HepG2 (cell line): ENCODE measurements at regions not wholly inside any gene's neighbourhood (a gene's known extent, or its start where the extent isn't known, plus 50 kb on each side); places are given as distances from the start of the nearest gene placed in this dataset.

ENCODE experiments used
- ATAC-seq: fragments of 200-7000 bp; cut with Tn5 transposase; 3 replicates; pipeline ENCODE4 v1.9.1; 2020; ENCODE audit warnings: mild to moderate bottlenecking, moderate library complexity
- BruUV-seq: library from RNA; stranded (reverse); fragments of 400-500 nt; replicated peaks from 2 replicates; lab custom pipeline; 2021; lab: Mats Ljungman, UMichigan
- CTCF ChIA-PET: fragments of 300-600 bp; formaldehyde crosslinking; extraction: SDS; loops from one replicate; lab custom pipeline; 2021; ENCODE audit warnings: low total read pairs, inconsistent platforms, low intra/inter-chr PET ratio; lab: Yijun Ruan, JAX
- POLR2A ChIA-PET: fragments of 350-600 bp; sonication (Branson Sonifier 250); formaldehyde crosslinking; loops from one replicate; lab custom pipeline; 2020; ENCODE audit warnings: antibody characterized with exemption, inconsistent platforms; lab: Yijun Ruan, JAX
- DNase-seq: peaks from one replicate; pipeline ENCODE4 v3.0.0-alpha.2; 2015; ENCODE audit warnings: low spot score
- FAIRE-seq: peaks from 3 replicates; lab custom pipeline; 2011; peaks lifted over from hg19 to GRCh38; lab: Jason Lieb, UNC
- H2AFZ ChIP-seq: one replicate; pipeline ENCODE4 v1.6.1; 2011; ENCODE audit warnings: low read length, inconsistent platforms
- H3K27ac ChIP-seq: fragments of 300-600 bp; 3 replicates; pipeline ENCODE4 v1.8.0; 2011; ENCODE audit warnings: mixed run types, mild to moderate bottlenecking, mixed read lengths, low read length, inconsistent platforms; ENCODE audit not compliant: insufficient read depth; ENCODE audit errors: extremely low read length
- H3K27me3 ChIP-seq, 2 experiments: fragments of 200-600 bp in 1 of 2; 2 replicates in 1 of 2; 3 replicates in 1 of 2; pipeline versions ENCODE4 v1.6.0 to v1.8.0; 2011; ENCODE audit warnings: low read length in 2 of 2, mild to moderate bottlenecking in 2 of 2, moderate library complexity in 2 of 2, inconsistent platforms in 1 of 2; ENCODE audit not compliant: insufficient read depth in 2 of 2, control insufficient read depth in 1 of 2
- H3K36me3 ChIP-seq, 2 experiments: fragments of 200-600 bp in 1 of 2; replicated peaks in 1 of 2; 2 replicates in 1 of 2; 3 replicates in 1 of 2; pipeline versions ENCODE4 v1.5.1 to v1.8.0; 2011; ENCODE audit warnings: low read length in 2 of 2, inconsistent platforms in 1 of 2; ENCODE audit not compliant: insufficient read depth in 2 of 2, control insufficient read depth in 1 of 2
- H3K4me1 ChIP-seq: 2 replicates; pipeline ENCODE4 v1.5.1; 2012; ENCODE audit warnings: low read length, inconsistent platforms; ENCODE audit not compliant: insufficient read depth
- H3K4me2 ChIP-seq: 2 replicates; pipeline ENCODE4 v1.6.0; 2011; ENCODE audit warnings: low read depth, low read length, inconsistent platforms
- H3K4me3 ChIP-seq, 3 experiments: fragments of 200-600 bp in 1 of 3; sonication (generic), shearing (Covaris generic) in 1 of 3; replicated peaks in 1 of 3; 2 replicates each; pipeline ENCODE4 v1.5.1; 2011 to 2016; ENCODE audit warnings: low read length in 3 of 3, inconsistent platforms in 2 of 3, low read depth in 2 of 3, mild to moderate bottlenecking in 2 of 3, control low read depth in 1 of 3, mixed read lengths in 1 of 3; ENCODE audit not compliant: insufficient read depth in 1 of 3
- H3K79me2 ChIP-seq: one replicate; pipeline ENCODE4 v1.6.1; 2011; ENCODE audit warnings: low read length, inconsistent platforms; ENCODE audit not compliant: insufficient read depth
- H3K9ac ChIP-seq: 2 replicates; pipeline ENCODE4 v1.6.0; 2011; ENCODE audit warnings: mild to moderate bottlenecking, low read depth, low read length, inconsistent platforms; ENCODE audit not compliant: insufficient read depth
- H3K9me3 ChIP-seq: 2 replicates; pipeline ENCODE4 v1.5.1; 2012; ENCODE audit warnings: mild to moderate bottlenecking, low read length
- H4K20me1 ChIP-seq: 2 replicates; pipeline ENCODE4 v1.6.0; 2011; ENCODE audit warnings: inconsistent platforms, mild to moderate bottlenecking, low read length, moderate library complexity; ENCODE audit not compliant: insufficient read depth
- FOXK2 ChIP-seq: fragments of 450-650 bp; IDR thresholded peaks from 2 replicates; pipeline ENCODE4 v1.6.1; 2016
- HBP1 ChIP-seq: IDR thresholded peaks from 2 replicates; pipeline ENCODE4 v1.6.1; 2016; ENCODE audit warnings: low read depth, control low read depth
- NFAT5 ChIP-seq: sonication (generic); formaldehyde crosslinking; IDR thresholded peaks from 2 replicates; pipeline ENCODE4 v1.4.0; 2020; ENCODE audit warnings: missing genetic modification reagents
- NR2F2 ChIP-seq: IDR thresholded peaks from 2 replicates; pipeline ENCODE4 v1.6.1; 2012; ENCODE audit warnings: low read depth, inconsistent platforms, borderline replicate concordance
- PITX1 ChIP-seq: sonication (generic); formaldehyde crosslinking; IDR thresholded peaks from 2 replicates; pipeline ENCODE4 v1.5.1; 2020; ENCODE audit warnings: mild to moderate bottlenecking, missing genetic modification reagents
- PREB ChIP-seq: sonication (generic); formaldehyde crosslinking; IDR thresholded peaks from 2 replicates; pipeline ENCODE4 v1.4.0; 2020; ENCODE audit warnings: missing genetic modification reagents
- RAD21 ChIP-seq: fragments of 450-650 bp; formaldehyde crosslinking; IDR thresholded peaks from 2 replicates; pipeline ENCODE4 v1.5.0; 2020; ENCODE audit warnings: mild to moderate bottlenecking
- RFXANK ChIP-seq: IDR thresholded peaks from 2 replicates; pipeline ENCODE4 v1.6.1; 2016
- U2AF1 ChIP-seq: fragments of 200-400 bp; formaldehyde crosslinking; optimal IDR thresholded peaks from 2 replicates; pipeline ENCODE3; 2017; ENCODE audit warnings: mild to moderate bottlenecking, low read depth, low read length
- ZBTB34 ChIP-seq: sonication (generic); formaldehyde crosslinking; IDR thresholded peaks from 2 replicates; pipeline ENCODE4 v1.8.0; 2022; ENCODE audit warnings: mild to moderate bottlenecking, missing genetic modification reagents
- ZBTB8A ChIP-seq: sonication (generic); formaldehyde crosslinking; IDR thresholded peaks from 2 replicates; pipeline ENCODE4 v1.4.0; 2020; ENCODE audit warnings: mild to moderate bottlenecking, low read depth, missing genetic modification reagents, borderline replicate concordance
- ZNF678 ChIP-seq: sonication (generic); formaldehyde crosslinking; IDR thresholded peaks from 2 replicates; pipeline ENCODE4 v1.4.0; 2020; ENCODE audit warnings: mild to moderate bottlenecking, missing genetic modification reagents
- ZNF703 ChIP-seq: sonication (generic); formaldehyde crosslinking; IDR thresholded peaks from 2 replicates; pipeline ENCODE4 v1.5.1; 2020; ENCODE audit warnings: missing genetic modification reagents, mild to moderate bottlenecking, moderate library complexity, borderline replicate concordance
- ZNF724P ChIP-seq: sonication (generic); formaldehyde crosslinking; IDR thresholded peaks from 2 replicates; pipeline ENCODE4 v1.8.0; 2022; ENCODE audit warnings: missing genetic modification reagents, borderline replicate concordance
- ZXDC ChIP-seq: sonication (generic); formaldehyde crosslinking; IDR thresholded peaks from 2 replicates; pipeline ENCODE4 v1.5.0; 2020; ENCODE audit warnings: mild to moderate bottlenecking, missing genetic modification reagents
- in situ Hi-C: cut with HindIII; loops from 2 replicates; pipeline ENCODE4 v1.10.0; 2017; ENCODE audit warnings: low pct_unique_long_range_greater_than_20kb; ENCODE audit not compliant: extremely low pct_ligation_motif_present
- intact Hi-C: fragments of 100-400 bp; cut with micrococcal nuclease; formaldehyde crosslinking; loops from one replicate; pipeline ENCODE4 v1.10.0; 2022; ENCODE audit not compliant: unreplicated experiment

GRCh38 chr21:19566975-19567374 lies 1163.4 kb upstream of the TMPRSS15 start:
- Histone ChIP-seq H3K9me3 (peaks cover 85% of the 10 kb centered on the region), H3K79me2 (no peaks in the 10 kb centered on the region), H3K27me3 (no peaks in the 10 kb centered on the region), H2AFZ (no peak overlapping the region), H3K4me1 (no peaks in the 10 kb centered on the region), H4K20me1 (no peaks in the 10 kb centered on the region), H3K4me2 (no peak overlapping the region), H3K27ac (no peak overlapping the region), H3K36me3 (no peaks in the 10 kb centered on the region), H3K4me3 (no peak overlapping the region), H3K9ac (no peak overlapping the region)
- ChIA-PET POLR2A (no interaction called here), CTCF (no interaction called here)
- no TSS peak for BruUV-seq
- no peak for ATAC-seq
- intact Hi-C loops = no loop called here
- FAIRE-seq = no peak
- in situ Hi-C loops = no loop called here
- no peak for DNase-seq
- no peak for TF ChIP-seq ZNF724P (CRISPR knock-in tag)
- no peak for TF ChIP-seq ZNF703 (CRISPR knock-in tag)
- TF ChIP-seq PREB (CRISPR knock-in tag) = no peak
- TF ChIP-seq NFAT5 (CRISPR knock-in tag) = no peak
- TF ChIP-seq FOXK2 = no peak
- TF ChIP-seq ZBTB34 (CRISPR knock-in tag) = no peak
- TF ChIP-seq ZNF678 = no peak
- TF ChIP-seq RFXANK (CRISPR knock-in tag) = no peak
- TF ChIP-seq HBP1 (CRISPR knock-in tag) = no peak
- no peak for TF ChIP-seq ZBTB8A
- no peak for TF ChIP-seq NR2F2
- TF ChIP-seq ZXDC = no peak
- TF ChIP-seq RAD21 (CRISPR knock-in tag) = no peak
- no peak for TF ChIP-seq U2AF1
- no peak for TF ChIP-seq PITX1
